ENCODE measurements at regions not wholly inside any gene's neighbourhood (a gene's known extent, or its start where the extent isn't known, plus 50 kb on each side); places are given as distances from the start of the nearest gene placed in this dataset.

GRCh38 chr2:80706541-80706940 is 402.0 kb upstream of the LRRTM1 start:
- no peak overlapping the region for H3K4me3 ChIP-seq
- intact Hi-C loops (cut with DNase I): no loop called here
- H3K27ac ChIP-seq: no peak overlapping the region
- no peaks in the 10 kb centered on the region for H3K36me3 ChIP-seq
- H3K27me3 ChIP-seq: no peaks in the 10 kb centered on the region
- no peaks in the 10 kb centered on the region for H3K9me3 ChIP-seq
- no peaks in the 10 kb centered on the region for H3K4me1 ChIP-seq
- H3K9ac ChIP-seq (ENCODE audit: low read depth in 2 of 2, low read length in 2 of 2): no peak overlapping the region
- TF ChIP-seq, protein P1, sequence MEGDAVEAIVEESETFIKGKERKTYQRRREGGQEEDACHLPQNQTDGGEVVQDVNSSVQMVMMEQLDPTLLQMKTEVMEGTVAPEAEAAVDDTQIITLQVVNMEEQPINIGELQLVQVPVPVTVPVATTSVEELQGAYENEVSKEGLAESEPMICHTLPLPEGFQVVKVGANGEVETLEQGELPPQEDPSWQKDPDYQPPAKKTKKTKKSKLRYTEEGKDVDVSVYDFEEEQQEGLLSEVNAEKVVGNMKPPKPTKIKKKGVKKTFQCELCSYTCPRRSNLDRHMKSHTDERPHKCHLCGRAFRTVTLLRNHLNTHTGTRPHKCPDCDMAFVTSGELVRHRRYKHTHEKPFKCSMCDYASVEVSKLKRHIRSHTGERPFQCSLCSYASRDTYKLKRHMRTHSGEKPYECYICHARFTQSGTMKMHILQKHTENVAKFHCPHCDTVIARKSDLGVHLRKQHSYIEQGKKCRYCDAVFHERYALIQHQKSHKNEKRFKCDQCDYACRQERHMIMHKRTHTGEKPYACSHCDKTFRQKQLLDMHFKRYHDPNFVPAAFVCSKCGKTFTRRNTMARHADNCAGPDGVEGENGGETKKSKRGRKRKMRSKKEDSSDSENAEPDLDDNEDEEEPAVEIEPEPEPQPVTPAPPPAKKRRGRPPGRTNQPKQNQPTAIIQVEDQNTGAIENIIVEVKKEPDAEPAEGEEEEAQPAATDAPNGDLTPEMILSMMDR (IDR thresholded peaks at IDR 0.05): no peak
- DNase-seq: no peak

GRCh38 chr2:80703532-80703931 is 399.0 kb upstream of the LRRTM1 start:
- TF ChIP-seq, protein P1 (IDR thresholded peaks at IDR 0.05): no peak
- Histone ChIP-seq H3K9me3 (no peaks in the 10 kb centered on the region), H3K27ac (no peak overlapping the region), H3K4me1 (no peaks in the 10 kb centered on the region), H3K4me3 (no peak overlapping the region), H3K27me3 (no peaks in the 10 kb centered on the region), H3K36me3 (no peaks in the 10 kb centered on the region), H3K9ac (ENCODE audit: low read depth in 2 of 2, low read length in 2 of 2) (no peak overlapping the region)
- intact Hi-C loops (cut with DNase I): no loop called here
- no peak for DNase-seq

DNA sequence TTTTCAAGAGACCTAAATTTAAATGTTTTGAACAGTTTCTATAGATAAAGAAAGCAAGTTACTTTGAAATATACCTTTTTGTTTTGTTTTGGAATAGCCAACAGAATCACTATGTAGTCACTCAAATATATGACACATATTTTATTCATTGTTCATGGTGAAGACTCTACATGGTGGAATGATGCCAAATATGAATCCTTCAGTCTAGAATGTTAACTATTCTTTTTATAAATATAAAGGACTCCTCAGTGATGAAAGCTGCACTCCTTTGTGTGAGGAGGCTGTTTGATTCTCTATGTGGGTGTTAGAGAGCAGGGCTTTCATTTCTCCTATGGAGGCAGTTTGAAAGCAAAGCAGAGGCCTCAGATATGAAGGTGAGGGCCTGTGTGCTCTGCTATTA is 396.4 kb upstream of the LRRTM1 start:
- Histone ChIP-seq H3K4me1 (no peaks in the 10 kb centered on the region), H3K9ac (ENCODE audit: low read depth in 2 of 2, low read length in 2 of 2) (no peak overlapping the region), H3K27ac (no peak overlapping the region), H3K4me3 (no peak overlapping the region), H3K27me3 (no peaks in the 10 kb centered on the region), H3K9me3 (no peaks in the 10 kb centered on the region), H3K36me3 (no peaks in the 10 kb centered on the region)
- no peak for DNase-seq
- intact Hi-C loops (cut with DNase I): no loop called here
- TF ChIP-seq, protein P1 (IDR thresholded peaks at IDR 0.05): no peak
